H9 (cell line): ENCODE measurements at regions not wholly inside any gene's neighbourhood (a gene's known extent, or its start where the extent isn't known, plus 50 kb on each side); places are given as distances from the start of the nearest gene placed in this dataset.

Experiments
- DNase-seq: peaks from one replicate; pipeline ENCODE4 v3.0.0-alpha.2; 2017
- H2AFZ ChIP-seq: one replicate; pipeline ENCODE4 v1.6.1; 2013; ENCODE audit warnings: mild to moderate bottlenecking, low read length, control low read depth, moderate library complexity
- H2AK5ac ChIP-seq: 2 replicates; pipeline ENCODE4 v1.6.1; 2013; ENCODE audit warnings: low read length, control low read depth, mixed read lengths; ENCODE audit not compliant: insufficient read length
- H2BK120ac ChIP-seq: one replicate; pipeline ENCODE4 v1.6.1; 2013; ENCODE audit warnings: low read depth, mild to moderate bottlenecking, low read length, control low read depth, inconsistent platforms; ENCODE audit not compliant: poor library complexity, severe bottlenecking
- H2BK12ac ChIP-seq: 2 replicates; pipeline ENCODE4 v1.6.1; 2013; ENCODE audit warnings: low read length, control low read depth, mixed read lengths, low read depth; ENCODE audit not compliant: insufficient read length
- H2BK15ac ChIP-seq: 2 replicates; pipeline ENCODE4 v1.6.1; 2013; ENCODE audit warnings: low read depth, low read length, control low read depth
- H2BK20ac ChIP-seq: one replicate; pipeline ENCODE4 v1.6.1; 2013; ENCODE audit warnings: low read depth, mild to moderate bottlenecking, low read length, control low read depth, inconsistent platforms; ENCODE audit not compliant: poor library complexity, severe bottlenecking
- H2BK5ac ChIP-seq: 2 replicates; pipeline ENCODE4 v1.6.1; 2013; ENCODE audit warnings: low read length, control low read depth, mixed read lengths; ENCODE audit not compliant: insufficient read length
- H3K14ac ChIP-seq: 2 replicates; pipeline ENCODE4 v1.6.1; 2013; ENCODE audit warnings: low read length, control low read depth; ENCODE audit not compliant: insufficient read depth
- H3K18ac ChIP-seq: 2 replicates; pipeline ENCODE4 v1.6.1; 2013; ENCODE audit warnings: low read depth, mild to moderate bottlenecking, mixed read lengths, low read length, control low read depth; ENCODE audit not compliant: insufficient read length
- H3K23ac ChIP-seq: 2 replicates; pipeline ENCODE4 v1.6.1; 2013; ENCODE audit warnings: low read length, control low read depth, mixed read lengths, low read depth; ENCODE audit not compliant: insufficient read length
- H3K23me2 ChIP-seq: 2 replicates; pipeline ENCODE4 v1.6.1; 2013; ENCODE audit warnings: low read depth, mild to moderate bottlenecking, mixed read lengths, low read length, control low read depth; ENCODE audit not compliant: insufficient read length, poor library complexity, severe bottlenecking
- H3K27ac ChIP-seq: 2 replicates; pipeline ENCODE4 v1.5.1; 2013; ENCODE audit warnings: low read length, control low read depth, mixed read lengths, low read depth; ENCODE audit not compliant: insufficient read length
- H3K27me3 ChIP-seq: 2 replicates; pipeline ENCODE4 v1.6.1; 2013; ENCODE audit warnings: low read length, control low read depth, inconsistent platforms; ENCODE audit not compliant: insufficient read depth
- H3K4ac ChIP-seq: 2 replicates; pipeline ENCODE4 v1.6.1; 2013; ENCODE audit warnings: low read depth, mild to moderate bottlenecking, control low read depth, inconsistent platforms, low read length, moderate library complexity
- H3K4me1 ChIP-seq: 2 replicates; pipeline ENCODE4 v1.6.1; 2013; ENCODE audit warnings: low read length, control low read depth, inconsistent platforms; ENCODE audit not compliant: insufficient read depth
- H3K4me2 ChIP-seq: 2 replicates; pipeline ENCODE4 v1.6.1; 2013; ENCODE audit warnings: low read length, control low read depth, mixed read lengths; ENCODE audit not compliant: insufficient read length, insufficient read depth
- H3K56ac ChIP-seq: 2 replicates; pipeline ENCODE4 v1.6.1; 2013; ENCODE audit warnings: low read depth, mild to moderate bottlenecking, mixed read lengths, low read length, control low read depth; ENCODE audit not compliant: insufficient read length
- H3K79me1 ChIP-seq: 2 replicates; pipeline ENCODE4 v1.6.1; 2013; ENCODE audit warnings: low read depth, mild to moderate bottlenecking, moderate library complexity, low read length, control low read depth, inconsistent platforms; ENCODE audit not compliant: insufficient read depth, poor library complexity, severe bottlenecking
- H3K79me2 ChIP-seq: 2 replicates; pipeline ENCODE4 v1.6.1; 2013; ENCODE audit warnings: low read length, control low read depth, inconsistent platforms; ENCODE audit not compliant: insufficient read depth
- H3K9ac ChIP-seq: 2 replicates; pipeline ENCODE4 v1.6.1; 2013; ENCODE audit warnings: low read length, control low read depth, mixed read lengths; ENCODE audit not compliant: insufficient read length; ENCODE audit errors: extremely low read depth
- H3K9me3 ChIP-seq: one replicate; pipeline ENCODE4 v1.6.1; 2013; ENCODE audit warnings: low read depth, low read length, inconsistent platforms; ENCODE audit not compliant: control insufficient read depth
- H3T11ph ChIP-seq: one replicate; pipeline ENCODE4 v1.6.1; 2013; ENCODE audit warnings: mild to moderate bottlenecking, low read length, control low read depth, inconsistent platforms
- H4K20me1 ChIP-seq: one replicate; pipeline ENCODE4 v1.6.1; 2013; ENCODE audit not compliant: control insufficient read depth, insufficient read length, insufficient read depth
- H4K5ac ChIP-seq: 2 replicates; pipeline ENCODE4 v1.6.1; 2013; ENCODE audit warnings: low read depth, mild to moderate bottlenecking, mixed read lengths, low read length, control low read depth; ENCODE audit not compliant: insufficient read length
- H4K8ac ChIP-seq: replicated peaks from 2 replicates; pipeline ENCODE4 v1.6.1; 2013; ENCODE audit warnings: low read length, control low read depth, mixed read lengths, low read depth; ENCODE audit not compliant: insufficient read length
- H4K91ac ChIP-seq: 2 replicates; pipeline ENCODE4 v1.6.1; 2013; ENCODE audit warnings: low read depth, mild to moderate bottlenecking, moderate library complexity, mixed read lengths, low read length, control low read depth; ENCODE audit not compliant: insufficient read length
- H3K27ac Mint-ChIP-seq, 3 experiments: 2 replicates in 2 of 3; 3 replicates in 1 of 3; pipeline ENCODE4 v1.8.0; 2020 to 2021; ENCODE audit warnings: mixed read lengths in 3 of 3, mild to moderate bottlenecking in 1 of 3, moderate library complexity in 1 of 3
- H3K27me3 Mint-ChIP-seq: 2 replicates; pipeline ENCODE4 v1.8.0; 2021; ENCODE audit warnings: low read depth, mild to moderate bottlenecking, moderate library complexity, mixed read lengths
- H3K36me3 Mint-ChIP-seq, 3 experiments: 2 replicates in 2 of 3; 3 replicates in 1 of 3; pipeline ENCODE4 v1.8.0; 2020 to 2021; ENCODE audit warnings: low read depth in 3 of 3, mixed read lengths in 3 of 3; ENCODE audit not compliant: insufficient read depth in 1 of 3
- H3K4me1 Mint-ChIP-seq, 2 experiments: 2 replicates each; pipeline ENCODE4 v1.8.0; 2020; ENCODE audit warnings: mixed read lengths in 2 of 2
- H3K4me3 Mint-ChIP-seq, 2 experiments: 2 replicates in 1 of 2; 3 replicates in 1 of 2; pipeline ENCODE4 v1.8.0; 2020 to 2021; ENCODE audit warnings: mild to moderate bottlenecking in 2 of 2, mixed read lengths in 2 of 2, moderate library complexity in 1 of 2
- H3K9me3 Mint-ChIP-seq, 2 experiments: 2 replicates in 1 of 2; 3 replicates in 1 of 2; pipeline ENCODE4 v1.8.0; 2020; ENCODE audit warnings: mild to moderate bottlenecking in 2 of 2, mixed read lengths in 2 of 2, moderate library complexity in 1 of 2
- WGBS: extraction: QIAGEN DNeasy Blood & Tissue Kit; methylation state at CpG from one replicate; pipeline ENCODE4 v1.1.7; 2013; ENCODE audit warnings: missing lambda C conversion rate, low lambda C conversion rate, mixed read lengths; ENCODE audit not compliant: insufficient read length; ENCODE audit errors: extremely low coverage; 5-methylcytosine and 5-hydroxymethylcytosine counted together
- TF ChIP-seq, protein P1 (sequence below): fragments of 200-600 bp; sonication (generic); conservative IDR thresholded peaks from 3 replicates; pipeline ENCODE4 v1.8.0; 2021; ENCODE audit warnings: antibody characterized with exemption, mild to moderate bottlenecking

DNA sequence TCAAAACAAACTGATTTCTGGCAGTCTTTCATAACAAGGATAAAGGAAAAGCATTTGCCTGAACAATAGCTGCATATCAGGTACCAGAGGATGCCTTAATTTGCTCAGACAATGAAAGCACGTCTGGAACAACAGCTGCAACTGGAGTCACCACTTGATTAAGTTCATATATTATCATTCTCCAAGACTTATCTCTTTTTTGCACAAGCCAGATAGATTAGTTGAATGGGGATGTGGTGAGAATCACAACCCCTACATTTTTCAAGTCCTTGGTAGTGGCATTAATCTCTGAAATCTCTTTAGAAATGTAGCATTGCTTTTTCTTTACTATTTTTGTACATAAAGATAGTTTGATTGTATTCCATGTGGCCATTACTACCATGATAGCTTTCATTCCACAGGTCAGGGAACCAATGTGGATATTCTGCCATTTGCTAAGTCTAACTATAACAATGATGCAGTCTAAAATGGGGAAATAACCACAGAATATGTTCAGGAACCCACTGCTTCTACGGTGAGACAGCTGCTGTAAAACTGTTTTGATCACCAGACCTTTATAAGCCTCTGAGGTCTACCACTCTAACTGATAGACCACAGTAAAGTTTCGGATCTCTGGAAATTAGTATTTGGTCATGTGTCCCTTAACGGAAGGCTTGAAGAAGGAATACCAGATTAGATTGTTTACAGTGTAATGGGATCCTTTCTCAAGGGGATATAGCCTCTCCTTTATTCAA is 1176.2 kb downstream of the DNAJB9 start:
- no peak overlapping the region for H3K18ac ChIP-seq
- H3K27me3 ChIP-seq, result no peaks in the 10 kb centered on the region
- no peak overlapping the region for H4K91ac ChIP-seq
- Mint-ChIP-seq H3K27ac (no peak overlapping the region), H3K36me3 (no peaks in the 10 kb centered on the region), H3K4me3 (no peak overlapping the region), H3K4me1 (no peaks in the 10 kb centered on the region), H3K27me3 (no peaks in the 10 kb centered on the region), H3K9me3 (no peaks in the 10 kb centered on the region)
- no peak overlapping the region for H2AFZ ChIP-seq
- no peaks in the 10 kb centered on the region for H3K79me1 ChIP-seq
- H3K23ac ChIP-seq, result no peak overlapping the region
- no peaks in the 10 kb centered on the region for H3K79me2 ChIP-seq
- H2BK20ac ChIP-seq, result no peak overlapping the region
- no peaks in the 10 kb centered on the region for H3K23me2 ChIP-seq
- H2BK15ac ChIP-seq, result no peak overlapping the region
- H4K8ac ChIP-seq, result no peak overlapping the region
- H4K20me1 ChIP-seq, result no peaks in the 10 kb centered on the region
- H3T11ph ChIP-seq, result no peak overlapping the region
- H4K5ac ChIP-seq, result no peak overlapping the region
- H3K4me1 ChIP-seq, result no peaks in the 10 kb centered on the region
- no peak overlapping the region for H2BK5ac ChIP-seq
- WGBS, result no CpG with 5 or more reads among the region's 4 CpGs
- no peak overlapping the region for H3K9ac ChIP-seq
- no peak overlapping the region for H3K4me2 ChIP-seq
- no peak for DNase-seq
- H3K4ac ChIP-seq, result no peak overlapping the region
- H3K9me3 ChIP-seq, result no peaks in the 10 kb centered on the region
- H2AK5ac ChIP-seq, result no peak overlapping the region
- no peak overlapping the region for H3K14ac ChIP-seq
- no peak overlapping the region for H3K27ac ChIP-seq
- no peak overlapping the region for H2BK120ac ChIP-seq
- no peak overlapping the region for H3K56ac ChIP-seq
- H2BK12ac ChIP-seq, result no peak overlapping the region
- TF ChIP-seq, protein P1, sequence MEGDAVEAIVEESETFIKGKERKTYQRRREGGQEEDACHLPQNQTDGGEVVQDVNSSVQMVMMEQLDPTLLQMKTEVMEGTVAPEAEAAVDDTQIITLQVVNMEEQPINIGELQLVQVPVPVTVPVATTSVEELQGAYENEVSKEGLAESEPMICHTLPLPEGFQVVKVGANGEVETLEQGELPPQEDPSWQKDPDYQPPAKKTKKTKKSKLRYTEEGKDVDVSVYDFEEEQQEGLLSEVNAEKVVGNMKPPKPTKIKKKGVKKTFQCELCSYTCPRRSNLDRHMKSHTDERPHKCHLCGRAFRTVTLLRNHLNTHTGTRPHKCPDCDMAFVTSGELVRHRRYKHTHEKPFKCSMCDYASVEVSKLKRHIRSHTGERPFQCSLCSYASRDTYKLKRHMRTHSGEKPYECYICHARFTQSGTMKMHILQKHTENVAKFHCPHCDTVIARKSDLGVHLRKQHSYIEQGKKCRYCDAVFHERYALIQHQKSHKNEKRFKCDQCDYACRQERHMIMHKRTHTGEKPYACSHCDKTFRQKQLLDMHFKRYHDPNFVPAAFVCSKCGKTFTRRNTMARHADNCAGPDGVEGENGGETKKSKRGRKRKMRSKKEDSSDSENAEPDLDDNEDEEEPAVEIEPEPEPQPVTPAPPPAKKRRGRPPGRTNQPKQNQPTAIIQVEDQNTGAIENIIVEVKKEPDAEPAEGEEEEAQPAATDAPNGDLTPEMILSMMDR, result no peak
